Neuron (in vitro differentiated cells): ENCODE measurements at regions not wholly inside any gene's neighbourhood (a gene's known extent, or its start where the extent isn't known, plus 50 kb on each side); places are given as distances from the start of the nearest gene placed in this dataset.

Experiments used
- H2AFZ ChIP-seq: one replicate; pipeline ENCODE4 v1.6.1; 2013; ENCODE audit warnings: low read depth, mild to moderate bottlenecking, inconsistent platforms, low read length, moderate library complexity
- H3K27me3 ChIP-seq: one replicate; pipeline ENCODE4 v1.6.1; 2013; ENCODE audit warnings: low read length; ENCODE audit not compliant: insufficient read depth
- H3K36me3 ChIP-seq: one replicate; pipeline ENCODE4 v1.6.1; 2013; ENCODE audit warnings: low read length; ENCODE audit not compliant: insufficient read depth
- H3K4me1 ChIP-seq: one replicate; pipeline ENCODE4 v1.6.1; 2013; ENCODE audit warnings: low read length; ENCODE audit not compliant: insufficient read depth
- H3K4me3 ChIP-seq: 2 replicates; pipeline ENCODE4 v1.5.1; 2013; ENCODE audit warnings: mild to moderate bottlenecking, low read length, moderate library complexity
- H3K9me3 ChIP-seq: one replicate; pipeline ENCODE4 v1.6.1; 2013; ENCODE audit warnings: low read length

DNA sequence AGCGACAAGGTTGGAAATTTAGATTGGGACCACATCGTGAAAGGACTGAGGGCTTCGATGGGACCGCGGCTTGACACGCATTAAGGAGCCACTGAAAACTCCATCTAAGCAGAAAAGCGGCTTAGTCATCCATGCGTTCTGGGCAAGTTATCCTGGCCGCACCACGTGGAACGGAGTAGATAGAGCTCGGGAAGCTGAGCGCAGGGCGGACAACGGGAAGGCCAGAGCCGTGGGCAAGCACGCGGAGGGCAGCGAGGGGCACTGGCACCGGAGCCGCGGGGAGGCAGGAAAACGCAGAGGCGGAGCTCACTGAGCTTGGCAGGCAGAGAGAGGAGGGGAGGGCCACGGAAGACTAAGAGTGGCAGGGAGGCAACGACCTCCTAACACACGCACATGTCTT is 61.3 kb upstream of the VGLL4 start:
- no peaks in the 10 kb centered on the region for H3K4me1 ChIP-seq
- no peak overlapping the region for H2AFZ ChIP-seq
- H3K9me3 ChIP-seq = peaks cover 4% of the 10 kb centered on the region
- no peaks in the 10 kb centered on the region for H3K27me3 ChIP-seq
- no peaks in the 10 kb centered on the region for H3K36me3 ChIP-seq
- H3K4me3 ChIP-seq = no peak overlapping the region

GRCh38 chr3:11703146-11703545 is 59.4 kb upstream of the VGLL4 start:
- no peaks in the 10 kb centered on the region for H3K27me3 ChIP-seq
- H3K4me1 ChIP-seq = no peaks in the 10 kb centered on the region
- H3K36me3 ChIP-seq = no peaks in the 10 kb centered on the region
- no peaks in the 10 kb centered on the region for H3K9me3 ChIP-seq
- no peak overlapping the region for H3K4me3 ChIP-seq
- H2AFZ ChIP-seq = no peak overlapping the region

DNA sequence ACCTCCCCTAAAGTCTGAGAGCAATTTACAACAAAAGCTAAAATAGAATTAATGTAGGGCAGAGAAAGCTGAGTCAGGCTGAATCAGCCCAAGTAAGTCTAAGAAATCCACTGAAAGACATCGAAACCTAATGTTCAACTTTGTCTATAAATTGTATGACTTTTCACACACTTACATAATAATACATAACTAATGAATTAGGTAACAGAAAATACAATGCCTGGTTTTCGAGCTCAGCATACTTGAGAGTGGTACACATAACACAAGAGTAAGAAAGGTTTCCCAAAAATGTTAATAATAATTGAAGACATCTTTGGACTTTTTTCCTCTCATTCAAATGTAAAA is 55.3 kb upstream of the VGLL4 start:
- no peak overlapping the region for H2AFZ ChIP-seq
- no peak overlapping the region for H3K4me3 ChIP-seq
- no peaks in the 10 kb centered on the region for H3K4me1 ChIP-seq
- no peaks in the 10 kb centered on the region for H3K36me3 ChIP-seq
- no peaks in the 10 kb centered on the region for H3K9me3 ChIP-seq
- H3K27me3 ChIP-seq = no peaks in the 10 kb centered on the region

- H3K9me3 ChIP-seq = no peaks in the 10 kb centered on the region
- no peaks in the 10 kb centered on the region for H3K36me3 ChIP-seq
- H2AFZ ChIP-seq = no peak overlapping the region
- no peaks in the 10 kb centered on the region for H3K27me3 ChIP-seq
- H3K4me3 ChIP-seq = no peak overlapping the region
- no peaks in the 10 kb centered on the region for H3K4me1 ChIP-seq
Measured at GRCh38 chr3:11698326-11699082, 54.8 kb upstream of the VGLL4 start.

- H3K4me1 ChIP-seq = no peaks in the 10 kb centered on the region
- no peak overlapping the region for H3K4me3 ChIP-seq
Measured at GRCh38 chr3:11697701-11698100, 54.0 kb upstream of the VGLL4 start.

DNA sequence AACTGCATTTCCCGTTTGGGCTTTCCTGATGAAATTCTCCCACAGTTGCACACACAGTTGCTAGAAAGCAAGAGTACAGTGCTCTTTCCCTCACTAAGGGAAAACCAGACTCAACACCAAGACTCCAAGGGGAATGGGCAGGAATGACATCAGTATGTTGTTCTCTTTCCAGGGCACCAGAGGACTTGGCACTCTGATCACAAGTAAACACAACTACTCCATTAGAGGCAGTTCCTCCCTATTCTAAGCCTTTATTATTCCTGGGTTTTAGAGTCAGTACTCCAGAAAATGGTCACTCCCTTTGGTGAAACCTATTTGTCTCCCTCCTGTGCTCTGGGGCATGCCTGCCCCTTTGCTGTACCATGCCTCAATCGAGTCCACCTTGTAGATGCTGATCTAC is 52.3 kb upstream of the VGLL4 start:
- Histone ChIP-seq H3K4me1 (no peaks in the 10 kb centered on the region), H3K36me3 (no peaks in the 10 kb centered on the region), H3K4me3 (no peak overlapping the region), H3K27me3 (no peaks in the 10 kb centered on the region), H3K9me3 (no peaks in the 10 kb centered on the region), H2AFZ (no peak overlapping the region)

More at GRCh38 chr3:11697701-11698100, 54.0 kb upstream of the VGLL4 start:
- Histone ChIP-seq H3K36me3 (no peaks in the 10 kb centered on the region), H3K9me3 (no peaks in the 10 kb centered on the region), H2AFZ (no peak overlapping the region), H3K27me3 (no peaks in the 10 kb centered on the region)
